Psoas muscle (tissue), 7 donors: ENCODE measurements at regions not wholly inside any gene's neighbourhood (a gene's known extent, or its start where the extent isn't known, plus 50 kb on each side); places are given as distances from the start of the nearest gene placed in this dataset.

Experiments
- ATAC-seq, 4 donors: fragments of 200-7000 bp; cut with Tn5 transposase; one replicate each; pipeline ENCODE4 v1.9.1; 2020; ENCODE audit warnings: moderate library complexity in 3 of 4, mild to moderate bottlenecking in 2 of 4
- DNase-seq, 2 donors: peaks; one replicate each; pipeline ENCODE4 v3.0.0-alpha.2; 2020
- H3K27ac ChIP-seq: fragments of 200-600 bp; one replicate; pipeline ENCODE4 v1.8.0; 2022
- H3K27me3 ChIP-seq, 3 donors: fragments of 200-600 bp in 1 of 3; one replicate each; pipeline versions ENCODE4 v1.6.1 to v1.8.0; 2013 to 2022; ENCODE audit warnings: low read length in 2 of 3, mild to moderate bottlenecking in 2 of 3, moderate library complexity in 1 of 3; ENCODE audit not compliant: insufficient read depth in 3 of 3
- H3K36me3 ChIP-seq, 2 donors: fragments of 200-600 bp in 1 of 2; one replicate each; pipeline versions ENCODE4 v1.6.1 to v1.8.0; 2013 to 2022; ENCODE audit warnings: low read depth in 1 of 2, mild to moderate bottlenecking in 1 of 2, moderate library complexity in 1 of 2; ENCODE audit not compliant: insufficient read depth in 1 of 2
- H3K4me1 ChIP-seq: fragments of 200-600 bp; one replicate; pipeline ENCODE4 v1.8.0; 2022
- H3K4me3 ChIP-seq: fragments of 200-600 bp; one replicate; pipeline ENCODE4 v1.8.0; 2022; ENCODE audit warnings: mild to moderate bottlenecking
- H3K9me3 ChIP-seq: fragments of 200-600 bp; one replicate; pipeline ENCODE4 v1.8.0; 2022
- CTCF ChIP-seq: fragments of 200-600 bp; IDR thresholded peaks from one replicate; pipeline ENCODE4 v1.8.0; 2022; ENCODE audit warnings: antibody characterized with exemption
- WGBS, 3 donors: extraction: QIAGEN DNeasy Blood & Tissue Kit; methylation state at CpG; one replicate each; pipeline versions ENCODE4 v1.1.6 to v1.1.7; 2013; 5-methylcytosine and 5-hydroxymethylcytosine counted together
- intact Hi-C, 2 donors: fragments of 100-400 bp; cut with DNase I; formaldehyde crosslinking; loops; one replicate each; pipeline versions ENCODE4 v1.11.0 to v1.14.2; 2022
- donor health status: healthy with polysubstance abuse.
- donor health status: DM: no; HTN: no; CAD: no; lungs with moderate emphysema.
- donor health status: Bipolar disorder and iron deficiency.
- donor health status: healthy.
- donor health status: DM: yes; HTN: yes; CAD: no.
- donor health status: DM: no; HTN: no; CAD: no.
- donor health status: DM: yes; HTN: yes; CAD: no.

GRCh38 chr17:14986127-14986526, 279.0 kb downstream of the PMP22 start:
- H3K36me3 ChIP-seq: no peaks in the 10 kb centered on the region
- H3K4me1 ChIP-seq: no peaks in the 10 kb centered on the region
- peaks cover 0 to 3% (median 0%) of the 10 kb centered on the region in 3 donors for H3K27me3 ChIP-seq
- no peaks in the 10 kb centered on the region for H3K9me3 ChIP-seq
- H3K4me3 ChIP-seq: no peak overlapping the region
- WGBS, 3 donors: 67 to 85% (median 70%) methylated on average over 4 of the region's 4 CpGs
- TF ChIP-seq CTCF: no peak
- no peak for DNase-seq
- H3K27ac ChIP-seq: no peak overlapping the region
- no peak for ATAC-seq
- intact Hi-C loops: no loop called here

- no peak for DNase-seq
- Histone ChIP-seq H3K36me3 (no peaks in the 10 kb centered on the region), H3K27ac (no peak overlapping the region), H3K4me3 (no peak overlapping the region), H3K27me3 (peaks cover 0 to 5% (median 0%) of the 10 kb centered on the region in 3 donors), H3K4me1 (no peaks in the 10 kb centered on the region), H3K9me3 (peaks cover 5% of the 10 kb centered on the region)
- no peak for ATAC-seq
- 90 to 98% (median 93%) methylated on average over 2 of the region's 2 CpGs for WGBS, 3 donors
- TF ChIP-seq CTCF: no peak
- intact Hi-C loops: no loop called here
These were observed 292.3 kb downstream of the PMP22 start for GRCh38 chr17:14972844-14973243.

GRCh38 chr17:14971054-14971453, 294.1 kb downstream of the PMP22 start:
- no peaks in the 10 kb centered on the region for H3K36me3 ChIP-seq
- ATAC-seq: no peak
- intact Hi-C loops: no loop called here
- TF ChIP-seq CTCF: no peak
- H3K4me1 ChIP-seq: no peaks in the 10 kb centered on the region
- DNase-seq: no peak
- H3K4me3 ChIP-seq: no peak overlapping the region
- peaks cover 5% of the 10 kb centered on the region for H3K9me3 ChIP-seq
- no peak overlapping the region for H3K27ac ChIP-seq
- H3K27me3 ChIP-seq: peaks cover 0 to 5% (median 0%) of the 10 kb centered on the region in 3 donors

GRCh38 chr17:14959106-14959648, 305.9 kb downstream of the PMP22 start:
- Histone ChIP-seq H3K27me3 (no peaks in the 10 kb centered on the region), H3K9me3 (no peaks in the 10 kb centered on the region), H3K27ac (no peak overlapping the region), H3K4me3 (no peak overlapping the region), H3K36me3 (no peaks in the 10 kb centered on the region), H3K4me1 (no peaks in the 10 kb centered on the region)
- DNase-seq (no peak), ATAC-seq (no peak)
- intact Hi-C loops: no loop called here
- TF ChIP-seq CTCF: no peak
- WGBS, 3 donors: 51 to 60% (median 58%) methylated on average over 2 of the region's 2 CpGs

GRCh38 chr17:14953405-14953804, 311.7 kb downstream of the PMP22 start:
- 85 to 94% (median 89%) methylated on average over 5 of the region's 5 CpGs for WGBS, 3 donors
- intact Hi-C loops: no loop called here
- no peak for DNase-seq
- no peak for ATAC-seq
- H3K27ac ChIP-seq: no peak overlapping the region
- no peaks in the 10 kb centered on the region for H3K36me3 ChIP-seq
- H3K27me3 ChIP-seq: no peaks in the 10 kb centered on the region
- H3K4me1 ChIP-seq: no peaks in the 10 kb centered on the region
- H3K4me3 ChIP-seq: no peak overlapping the region
- no peak for TF ChIP-seq CTCF
- H3K9me3 ChIP-seq: no peaks in the 10 kb centered on the region
